ENCODE measurements at regions not wholly inside any gene's neighbourhood (a gene's known extent, or its start where the extent isn't known, plus 50 kb on each side); places are given as distances from the start of the nearest gene placed in this dataset.

- Histone ChIP-seq H3K27ac (peak overlapping the region; percentile 48), H3K9ac (ENCODE audit: low read depth in 2 of 2, low read length in 2 of 2) (no peak overlapping the region), H3K36me3 (no peaks in the 10 kb centered on the region), H3K4me3 (no peak overlapping the region), H3K27me3 (no peaks in the 10 kb centered on the region), H3K4me1 (peaks cover 10% of the 10 kb centered on the region), H3K9me3 (no peaks in the 10 kb centered on the region)
- intact Hi-C loops (cut with DNase I) = no loop called here
- no peak for DNase-seq
- TF ChIP-seq CTCF (IDR thresholded peaks at IDR 0.05) = no peak
Measured at GRCh38 chr12:92065639-92066038, 80.0 kb downstream of the BTG1 start.

- H3K4me1 ChIP-seq = peaks cover 10% of the 10 kb centered on the region
- no peaks in the 10 kb centered on the region for H3K9me3 ChIP-seq
- no peak for TF ChIP-seq CTCF (IDR thresholded peaks at IDR 0.05)
- H3K27ac ChIP-seq = peak overlapping the region; percentile 48
- peak; percentile 54 for DNase-seq
- intact Hi-C loops (cut with DNase I) = no loop called here
- no peak overlapping the region for H3K9ac ChIP-seq (ENCODE audit: low read depth in 2 of 2, low read length in 2 of 2)
- no peaks in the 10 kb centered on the region for H3K36me3 ChIP-seq
- H3K4me3 ChIP-seq = no peak overlapping the region
- H3K27me3 ChIP-seq = no peaks in the 10 kb centered on the region
Measured at GRCh38 chr12:92065018-92065499, 80.6 kb downstream of the BTG1 start.

DNA sequence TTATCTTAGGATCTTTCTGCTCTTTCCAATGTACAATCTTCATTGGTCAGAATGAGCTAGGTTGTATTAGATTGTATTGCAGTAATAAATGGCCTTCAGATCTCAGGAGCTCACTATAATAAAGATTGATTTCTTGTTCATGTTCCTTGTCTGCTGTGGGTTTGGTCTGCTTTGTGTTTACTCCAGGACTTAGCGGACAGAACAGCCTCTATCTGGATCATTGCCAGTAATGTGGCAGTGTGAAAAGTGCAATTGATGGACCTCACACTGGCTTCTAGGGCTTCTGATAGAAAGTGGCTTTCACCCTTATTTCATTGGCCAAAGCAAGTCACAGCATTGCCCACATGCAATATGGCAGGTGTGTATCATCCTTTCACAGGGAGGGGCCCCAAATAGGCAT, 81.2 kb downstream of the BTG1 start:
- Histone ChIP-seq H3K4me3 (no peak overlapping the region), H3K4me1 (peaks cover 6% of the 10 kb centered on the region), H3K27me3 (no peaks in the 10 kb centered on the region), H3K27ac (peak overlapping the region; percentile 48), H3K9ac (ENCODE audit: low read depth in 2 of 2, low read length in 2 of 2) (no peak overlapping the region), H3K9me3 (no peaks in the 10 kb centered on the region), H3K36me3 (no peaks in the 10 kb centered on the region)
- intact Hi-C loops (cut with DNase I) = no loop called here
- no peak for DNase-seq
- TF ChIP-seq CTCF (IDR thresholded peaks at IDR 0.05) = no peak

GRCh38 chr12:92063641-92064040, 82.0 kb downstream of the BTG1 start:
- no peak overlapping the region for H3K9ac ChIP-seq (ENCODE audit: low read depth in 2 of 2, low read length in 2 of 2)
- no peak for DNase-seq
- no peaks in the 10 kb centered on the region for H3K27me3 ChIP-seq
- H3K4me1 ChIP-seq = peaks cover 6% of the 10 kb centered on the region
- H3K27ac ChIP-seq = no peak overlapping the region
- no peaks in the 10 kb centered on the region for H3K36me3 ChIP-seq
- H3K4me3 ChIP-seq = no peak overlapping the region
- no peaks in the 10 kb centered on the region for H3K9me3 ChIP-seq
- intact Hi-C loops (cut with DNase I) = no loop called here
- no peak for TF ChIP-seq CTCF (IDR thresholded peaks at IDR 0.05)

DNA sequence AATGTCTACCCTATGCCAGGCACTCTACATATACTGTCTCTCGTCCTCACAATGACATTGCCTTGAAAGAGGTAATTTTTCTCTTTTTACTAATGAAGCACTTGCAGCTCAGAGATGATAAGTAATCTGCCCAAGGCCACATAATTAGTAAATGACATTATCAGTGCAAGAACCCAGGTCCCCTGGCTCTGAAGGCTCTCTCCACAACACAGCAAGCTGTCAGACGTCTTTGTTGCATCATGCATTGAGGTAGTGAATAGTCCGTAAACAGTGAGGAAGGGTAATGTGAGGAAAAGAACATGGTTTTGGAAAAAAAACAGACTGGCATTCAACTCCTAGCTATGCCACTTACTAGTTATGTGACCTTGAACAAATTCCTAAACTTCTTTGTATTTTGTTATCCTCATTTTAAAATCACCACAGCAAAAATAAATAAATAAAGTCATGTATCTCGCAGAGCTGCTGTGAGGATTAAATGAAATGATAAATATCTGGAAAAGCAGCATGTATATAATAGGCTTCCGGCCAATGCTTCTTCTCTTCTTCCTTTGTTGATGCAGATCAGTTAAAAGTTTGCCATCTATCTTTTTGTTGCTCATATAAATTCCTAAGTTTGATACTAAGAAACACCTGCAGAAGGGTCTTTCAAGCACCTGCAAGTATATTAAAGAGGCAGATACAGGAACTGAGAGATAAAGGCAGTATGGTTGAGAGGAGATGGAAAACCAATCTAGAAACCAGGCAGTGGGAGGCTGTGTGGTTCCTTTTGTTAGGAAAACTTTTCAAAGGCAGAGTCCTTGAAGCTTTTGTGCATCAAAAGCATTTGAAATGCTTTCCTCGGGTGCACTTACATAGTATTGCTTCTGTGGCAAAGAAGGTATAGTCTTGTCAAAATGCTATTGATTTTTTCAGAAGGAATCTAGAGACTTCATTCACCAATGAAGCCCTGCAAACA, 82.8 kb downstream of the BTG1 start:
- TF ChIP-seq CTCF (IDR thresholded peaks at IDR 0.05) = no peak
- Histone ChIP-seq H3K27ac (no peak overlapping the region), H3K9me3 (no peaks in the 10 kb centered on the region), H3K4me1 (peaks cover 6% of the 10 kb centered on the region), H3K9ac (ENCODE audit: low read depth in 2 of 2, low read length in 2 of 2) (no peak overlapping the region), H3K27me3 (no peaks in the 10 kb centered on the region), H3K4me3 (no peak overlapping the region), H3K36me3 (no peaks in the 10 kb centered on the region)
- DNase-seq = no peak
- intact Hi-C loops (cut with DNase I) = no loop called here

Measured in colonic mucosa (tissue), 4 donors.